ENCODE measurements at regions not wholly inside any gene's neighbourhood (a gene's known extent, or its start where the extent isn't known, plus 50 kb on each side); places are given as distances from the start of the nearest gene placed in this dataset.

- no peak for TF ChIP-seq REST (tag by site-specific recombination; IDR thresholded peaks at IDR 0.05)
- TF ChIP-seq SCRT2 (tag by site-specific recombination; IDR thresholded peaks at IDR 0.05) = no peak
- TF ChIP-seq SP7 (tag by site-specific recombination; IDR thresholded peaks at IDR 0.05) = no peak
Measured at GRCh38 chr5:13186177-13186576, 758.3 kb downstream of the DNAH5 start (continued).

DNA sequence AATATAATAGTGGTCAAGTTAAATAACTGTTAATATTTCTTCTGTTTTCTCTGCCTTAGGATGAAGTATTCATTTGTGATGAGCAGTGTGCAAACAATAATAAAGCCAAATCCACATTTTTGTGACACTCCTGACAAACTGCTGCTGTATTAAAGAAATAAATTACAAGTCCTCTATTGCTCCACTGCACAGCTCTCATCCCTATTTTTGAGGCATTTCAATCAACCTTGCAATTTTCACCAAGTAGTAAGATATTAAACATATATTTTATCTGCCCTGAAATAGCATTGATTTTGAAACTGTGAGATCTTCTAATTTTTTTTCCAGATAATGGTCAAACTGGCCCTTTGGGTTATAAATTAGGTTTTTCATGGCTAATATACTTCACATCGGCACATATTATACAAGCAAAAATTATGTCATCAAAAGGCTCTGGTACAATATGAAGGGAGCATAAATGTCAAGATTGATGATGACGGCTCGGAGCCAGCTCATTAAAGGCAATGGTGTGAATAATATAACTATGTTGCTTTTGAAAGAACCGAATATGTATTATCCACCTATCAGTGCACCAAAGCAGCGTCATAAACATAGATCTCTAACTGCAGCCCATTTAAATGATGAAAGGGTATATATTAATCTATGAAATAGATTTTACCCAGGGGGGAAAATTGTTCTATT lies 764.9 kb downstream of the DNAH5 start:
- Histone ChIP-seq H3K9me3 (ENCODE audit: control insufficient read depth, insufficient read depth, low read depth, low read length) (no peaks in the 10 kb centered on the region), H3K4me3 (ENCODE audit: low read depth, low read length) (no peak overlapping the region), H3K4me1 (ENCODE audit: control insufficient read depth, insufficient read depth, low read length) (no peaks in the 10 kb centered on the region), H3K36me3 (ENCODE audit: control insufficient read depth in 2 of 2, insufficient read depth in 1 of 2, low read length in 2 of 2) (no peaks in the 10 kb centered on the region), H3K27ac (ENCODE audit: extremely low read depth, low read depth, low read length) (no peak overlapping the region)
- CTCF ChIA-PET = no interaction called here
- POLR2A ChIA-PET = no interaction called here
- TF ChIP-seq KLF16 (tag by site-specific recombination; IDR thresholded peaks at IDR 0.05) = no peak
- no peak for TF ChIP-seq ZNF639 (tag by site-specific recombination; IDR thresholded peaks at IDR 0.05)
- no peak for TF ChIP-seq REST (tag by site-specific recombination; IDR thresholded peaks at IDR 0.05)
- no peak for TF ChIP-seq ZNF529 (tag by site-specific recombination; IDR thresholded peaks at IDR 0.05; ENCODE audit: insufficient replicate concordance)
- no peak for TF ChIP-seq IKZF3 (tag by site-specific recombination; IDR thresholded peaks at IDR 0.05)
- no peak for TF ChIP-seq HOXC10 (CRISPR knock-in tag; IDR thresholded peaks at IDR 0.05)
- TF ChIP-seq ZNF549 (tag by site-specific recombination; IDR thresholded peaks at IDR 0.05) = no peak
- no peak for TF ChIP-seq ZSCAN16 (tag by site-specific recombination; IDR thresholded peaks at IDR 0.05)

DNA sequence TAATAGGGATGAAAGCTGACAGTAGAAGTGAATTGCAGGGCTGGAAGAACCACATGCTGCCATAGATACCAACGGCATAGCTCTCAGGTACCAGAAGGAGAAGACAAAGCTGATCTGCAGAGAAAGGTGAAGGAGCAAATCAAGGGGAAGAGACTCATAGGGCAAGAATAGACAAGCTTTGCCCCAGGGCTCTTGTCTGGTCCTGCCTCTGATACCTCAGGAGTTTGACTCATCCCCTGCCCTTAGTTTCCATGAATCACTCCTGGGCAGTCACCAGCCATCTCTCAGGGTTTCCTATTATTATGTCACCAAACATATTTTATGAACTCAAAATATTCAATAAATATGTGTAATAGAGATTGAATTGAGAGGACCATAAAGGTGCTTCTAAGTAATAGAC lies 800.9 kb downstream of the DNAH5 start:
- Histone ChIP-seq H3K4me3 (ENCODE audit: low read depth, low read length) (no peak overlapping the region), H3K4me1 (ENCODE audit: control insufficient read depth, insufficient read depth, low read length) (no peaks in the 10 kb centered on the region), H3K36me3 (ENCODE audit: control insufficient read depth in 2 of 2, insufficient read depth in 1 of 2, low read length in 2 of 2) (no peaks in the 10 kb centered on the region), H3K27ac (ENCODE audit: extremely low read depth, low read depth, low read length) (no peak overlapping the region), H3K9me3 (ENCODE audit: control insufficient read depth, insufficient read depth, low read depth, low read length) (no peaks in the 10 kb centered on the region)
- POLR2A ChIA-PET = no interaction called here
- CTCF ChIA-PET = interaction anchor here (0.5 kb wide), 1 partner anchor 336 kb away, joined by 4 read pairs; no protein-coding TSS in a partner anchor
- TF ChIP-seq ZNF10 (tag by site-specific recombination; IDR thresholded peaks at IDR 0.05) = no peak
- no peak for TF ChIP-seq ZBTB8A (tag by site-specific recombination; IDR thresholded peaks at IDR 0.05)
- no peak for TF ChIP-seq ZNF280C (tag by site-specific recombination; IDR thresholded peaks at IDR 0.05)
- TF ChIP-seq ZNF600 (tag by site-specific recombination; IDR thresholded peaks at IDR 0.05) = no peak
- no peak for TF ChIP-seq ZNF654 (tag by site-specific recombination; IDR thresholded peaks at IDR 0.05; ENCODE audit: low read depth)
- TF ChIP-seq ZNF274 (IDR thresholded peaks at IDR 0.05; ENCODE audit: low read length) = no peak
- no peak for TF ChIP-seq ZNF274 (tag by site-specific recombination; IDR thresholded peaks at IDR 0.05; ENCODE audit: borderline replicate concordance)
- TF ChIP-seq SALL2 (tag by site-specific recombination; IDR thresholded peaks at IDR 0.05; ENCODE audit: borderline replicate concordance) = no peak
- no peak for TF ChIP-seq ZSCAN18 (tag by site-specific recombination; IDR thresholded peaks at IDR 0.05)
- no peak for TF ChIP-seq ZNF211 (tag by site-specific recombination; IDR thresholded peaks at IDR 0.05; ENCODE audit: low read depth)
